GM12874 (cell line): ENCODE measurements at regions not wholly inside any gene's neighbourhood (a gene's known extent, or its start where the extent isn't known, plus 50 kb on each side); places are given as distances from the start of the nearest gene placed in this dataset.

Source experiments
- TF ChIP-seq, protein P1 (sequence below): IDR thresholded peaks from 2 replicates; pipeline ENCODE4 v1.5.1; 2011; ENCODE audit warnings: low read depth, mild to moderate bottlenecking, control low read depth, low read length, moderate library complexity; ENCODE audit not compliant: insufficient read depth

DNA sequence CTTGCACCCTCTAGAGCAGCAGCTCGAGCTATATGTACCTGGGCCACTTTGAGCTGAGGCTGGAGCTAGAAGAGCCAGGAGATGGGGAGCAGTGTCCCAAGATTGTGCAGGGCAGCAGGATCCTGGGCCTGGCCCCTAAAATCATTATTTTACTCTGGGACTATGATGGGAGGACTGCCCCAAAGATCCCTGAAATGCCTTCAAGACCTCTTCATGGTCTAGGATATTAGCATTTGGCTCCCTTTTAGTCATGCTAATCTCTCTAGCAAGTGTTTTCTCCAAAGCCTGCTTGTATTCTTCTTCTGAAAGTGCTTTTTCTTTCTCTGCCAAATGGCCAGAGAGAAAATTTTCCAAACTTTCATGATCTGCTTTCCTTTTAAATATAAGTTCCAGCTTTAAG lies 211.6 kb downstream of the PARM1 start:
- TF ChIP-seq, protein P1, sequence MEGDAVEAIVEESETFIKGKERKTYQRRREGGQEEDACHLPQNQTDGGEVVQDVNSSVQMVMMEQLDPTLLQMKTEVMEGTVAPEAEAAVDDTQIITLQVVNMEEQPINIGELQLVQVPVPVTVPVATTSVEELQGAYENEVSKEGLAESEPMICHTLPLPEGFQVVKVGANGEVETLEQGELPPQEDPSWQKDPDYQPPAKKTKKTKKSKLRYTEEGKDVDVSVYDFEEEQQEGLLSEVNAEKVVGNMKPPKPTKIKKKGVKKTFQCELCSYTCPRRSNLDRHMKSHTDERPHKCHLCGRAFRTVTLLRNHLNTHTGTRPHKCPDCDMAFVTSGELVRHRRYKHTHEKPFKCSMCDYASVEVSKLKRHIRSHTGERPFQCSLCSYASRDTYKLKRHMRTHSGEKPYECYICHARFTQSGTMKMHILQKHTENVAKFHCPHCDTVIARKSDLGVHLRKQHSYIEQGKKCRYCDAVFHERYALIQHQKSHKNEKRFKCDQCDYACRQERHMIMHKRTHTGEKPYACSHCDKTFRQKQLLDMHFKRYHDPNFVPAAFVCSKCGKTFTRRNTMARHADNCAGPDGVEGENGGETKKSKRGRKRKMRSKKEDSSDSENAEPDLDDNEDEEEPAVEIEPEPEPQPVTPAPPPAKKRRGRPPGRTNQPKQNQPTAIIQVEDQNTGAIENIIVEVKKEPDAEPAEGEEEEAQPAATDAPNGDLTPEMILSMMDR, result no peak

DNA sequence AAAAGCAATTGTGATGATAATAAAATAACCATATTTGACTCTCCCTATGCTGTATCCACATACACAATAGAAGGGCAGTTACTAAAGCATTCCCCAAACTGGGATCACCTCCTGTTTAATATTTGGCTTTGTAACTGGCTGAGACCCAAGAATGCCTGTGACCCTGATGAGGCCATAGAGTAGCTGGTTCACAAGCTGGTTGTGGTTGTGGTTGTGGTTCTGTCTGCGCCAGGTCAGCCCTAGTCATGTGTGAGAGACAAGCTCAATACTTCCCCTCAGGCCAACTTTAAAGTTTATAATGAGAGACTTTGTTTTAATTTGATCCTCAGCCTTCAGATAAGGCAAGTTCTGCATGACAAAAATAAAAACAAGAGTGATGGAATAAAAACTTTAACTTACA lies 209.9 kb downstream of the PARM1 start:
- TF ChIP-seq, protein P1, result no peak

GRCh38 chr4:75142382-75142781 lies 209.5 kb downstream of the PARM1 start:
- TF ChIP-seq, protein P1, result no peak

- TF ChIP-seq, protein P1, result no peak
These were observed 208.2 kb downstream of the PARM1 start for GRCh38 chr4:75141162-75141561.

DNA sequence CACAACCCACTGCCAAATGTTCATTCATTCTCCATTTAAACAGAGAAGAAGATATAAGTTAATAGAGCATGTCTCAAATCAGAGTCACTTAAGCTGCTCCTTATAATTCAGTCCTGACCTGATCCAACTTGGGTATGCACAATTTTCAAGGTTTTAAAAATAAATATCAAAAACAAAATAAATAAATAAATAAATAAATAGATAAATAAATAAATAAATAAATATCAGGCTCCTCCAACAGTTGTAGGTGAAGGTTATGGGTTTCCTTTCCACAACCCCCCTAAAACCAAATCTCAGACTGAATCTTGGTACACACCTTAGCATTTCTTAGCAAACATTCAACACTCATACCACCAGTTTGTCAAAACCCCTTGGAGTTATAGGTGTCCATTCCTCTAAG lies 204.4 kb downstream of the PARM1 start:
- TF ChIP-seq, protein P1, result no peak

DNA sequence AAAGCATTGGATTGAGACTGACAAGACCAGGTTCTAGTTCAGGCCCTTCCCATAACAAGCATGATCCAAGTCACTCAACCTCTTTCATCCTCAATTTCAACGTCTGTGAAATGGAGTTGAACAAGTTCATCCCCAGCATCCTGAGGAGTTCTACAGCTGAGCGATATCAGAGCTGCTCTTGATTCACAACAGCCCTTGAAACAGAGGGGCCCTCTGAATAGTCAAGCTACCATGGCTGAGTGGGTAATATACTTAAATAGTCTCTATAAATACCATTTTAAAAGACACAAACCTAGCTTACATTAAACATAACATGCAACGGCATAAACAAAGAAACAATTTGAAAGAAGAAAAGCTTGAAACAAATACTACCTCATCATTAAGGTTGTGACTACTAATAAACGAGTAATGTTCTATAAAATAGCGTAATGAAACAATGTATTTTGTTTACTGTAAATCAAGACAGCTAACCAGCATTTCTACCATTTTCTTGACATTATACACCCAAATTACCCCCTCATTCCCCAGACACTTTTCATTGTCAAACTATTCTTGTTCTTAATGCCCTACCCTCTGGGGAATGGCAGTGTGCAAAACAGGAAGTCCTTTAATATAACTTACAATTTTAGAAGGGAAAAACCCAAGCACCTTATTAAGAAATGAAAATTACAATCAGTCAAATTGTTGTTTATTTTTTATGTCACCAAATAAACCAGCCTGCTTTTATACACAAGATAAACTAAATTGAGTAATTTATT lies 202.3 kb downstream of the PARM1 start:
- TF ChIP-seq, protein P1, result no peak

DNA sequence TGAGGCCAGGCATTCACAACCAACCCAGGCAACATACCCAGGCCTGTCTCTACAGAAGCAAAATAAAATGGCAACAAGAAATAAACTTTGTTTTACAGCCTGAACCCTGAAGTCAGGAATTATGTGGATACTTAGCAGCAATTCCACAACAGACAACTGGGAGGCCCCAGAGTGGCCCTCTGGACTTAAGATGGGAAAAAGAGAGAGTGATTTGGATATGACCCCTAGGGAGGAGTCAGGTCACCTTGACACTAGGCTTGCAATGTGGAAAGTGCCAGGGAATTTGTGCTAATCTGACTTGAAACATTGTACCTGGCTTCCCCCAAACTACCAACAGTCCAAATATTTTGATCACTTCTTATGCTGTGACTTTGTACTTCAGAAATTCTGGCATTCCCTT lies 193.1 kb downstream of the PARM1 start:
- TF ChIP-seq, protein P1, result no peak
